A673 (cell line): ENCODE measurements at regions not wholly inside any gene's neighbourhood (a gene's known extent, or its start where the extent isn't known, plus 50 kb on each side); places are given as distances from the start of the nearest gene placed in this dataset.
A peak's percentile ranks its signal among the peaks of the same experiment; 100 is the strongest.

Experiments used
- BruUV-seq: library from RNA; stranded (reverse); fragments of 400-500 nt; replicated peaks from 2 replicates; lab custom pipeline; 2021; lab: Mats Ljungman, UMichigan
- CTCF ChIA-PET: fragments of 300-600 bp; sonication (Branson Sonifier 250); formaldehyde crosslinking; loops from one replicate; lab custom pipeline; 2022; ENCODE audit warnings: antibody characterized with exemption; lab: Charles Lee
- POLR2A ChIA-PET: fragments of 300-600 bp; sonication (Branson Sonifier 250); formaldehyde crosslinking; loops from one replicate; lab custom pipeline; 2022; ENCODE audit warnings: antibody characterized with exemption; ENCODE audit not compliant: low non-redundant PET; lab: Charles Lee
- DNase-seq: peaks from one replicate; pipeline ENCODE4 v3.0.0-alpha.2; 2015; ENCODE audit warnings: low spot score
- H3K27ac ChIP-seq: fragments of 200-600 bp; sonication (generic); 2 replicates; pipeline ENCODE4 v1.5.1; 2016; ENCODE audit warnings: mixed run types, low read depth, mild to moderate bottlenecking, mixed read lengths, antibody characterized with exemption, low read length; ENCODE audit not compliant: poor library complexity, severe bottlenecking
- H3K27me3 ChIP-seq: fragments of 200-600 bp; sonication (generic); replicated peaks from 2 replicates; pipeline ENCODE4 v1.6.1; 2017; ENCODE audit warnings: mixed run types, low read depth, mild to moderate bottlenecking, mixed read lengths, antibody characterized with exemption, low read length; ENCODE audit not compliant: insufficient read depth, poor library complexity
- H3K36me3 ChIP-seq: fragments of 200-600 bp; sonication (generic); 2 replicates; pipeline ENCODE4 v1.6.1; 2016; ENCODE audit warnings: mixed run types, mild to moderate bottlenecking, mixed read lengths, antibody characterized with exemption, low read length; ENCODE audit not compliant: insufficient read depth, poor library complexity, severe bottlenecking
- H3K4me1 ChIP-seq: fragments of 200-600 bp; sonication (generic); 2 replicates; pipeline ENCODE4 v1.6.1; 2017; ENCODE audit warnings: mixed run types, mild to moderate bottlenecking, mixed read lengths, antibody characterized with exemption, low read length; ENCODE audit not compliant: insufficient read depth, poor library complexity, severe bottlenecking
- H3K4me3 ChIP-seq: fragments of 200-600 bp; sonication (generic); 2 replicates; pipeline ENCODE4 v1.5.1; 2016; ENCODE audit warnings: low read depth, mixed run types, mild to moderate bottlenecking, mixed read lengths, low read length; ENCODE audit not compliant: poor library complexity, severe bottlenecking
- H3K9me3 ChIP-seq: fragments of 200-600 bp; sonication (generic); 2 replicates; pipeline ENCODE4 v1.6.1; 2016; ENCODE audit warnings: mixed run types, low read depth, mild to moderate bottlenecking, mixed read lengths, antibody characterized with exemption, low read length; ENCODE audit not compliant: poor library complexity, severe bottlenecking
- CTCF ChIP-seq: fragments of 300-800, 200-600 bp; sonication (generic); conservative IDR thresholded peaks from 2 replicates; pipeline ENCODE4 v1.5.1; 2017; ENCODE audit warnings: low read depth, mild to moderate bottlenecking, antibody characterized with exemption, low read length, moderate library complexity, mixed read lengths
- EZH2 ChIP-seq: fragments of 200-600 bp; sonication (generic); IDR thresholded peaks from 2 replicates; pipeline ENCODE4 v1.6.1; 2017; ENCODE audit warnings: borderline replicate concordance, low read depth, mild to moderate bottlenecking, mixed read lengths, antibody characterized with exemption, low read length; ENCODE audit not compliant: poor library complexity, severe bottlenecking
- intact Hi-C: fragments of 100-400 bp; cut with micrococcal nuclease; formaldehyde crosslinking; loops from one replicate; pipeline ENCODE4 v1.10.0; 2022; ENCODE audit not compliant: unreplicated experiment

- Histone ChIP-seq H3K4me3 (no peak overlapping the region), H3K27me3 (no peaks in the 10 kb centered on the region), H3K4me1 (peaks cover 5% of the 10 kb centered on the region), H3K9me3 (peaks cover 3% of the 10 kb centered on the region), H3K36me3 (no peaks in the 10 kb centered on the region), H3K27ac (no peak overlapping the region)
- TF ChIP-seq CTCF (no peak), EZH2 (no peak)
- intact Hi-C loops = loop anchor here (5.0 kb wide), 2 partner anchors 312 to 362 kb away; no protein-coding TSS in a partner anchor
- ChIA-PET POLR2A (no interaction called here), CTCF (no interaction called here)
- no TSS peak for BruUV-seq
- DNase-seq = no peak
Measured at GRCh38 chr7:108974641-108975040, 405.0 kb downstream of the DNAJB9 start.

DNA sequence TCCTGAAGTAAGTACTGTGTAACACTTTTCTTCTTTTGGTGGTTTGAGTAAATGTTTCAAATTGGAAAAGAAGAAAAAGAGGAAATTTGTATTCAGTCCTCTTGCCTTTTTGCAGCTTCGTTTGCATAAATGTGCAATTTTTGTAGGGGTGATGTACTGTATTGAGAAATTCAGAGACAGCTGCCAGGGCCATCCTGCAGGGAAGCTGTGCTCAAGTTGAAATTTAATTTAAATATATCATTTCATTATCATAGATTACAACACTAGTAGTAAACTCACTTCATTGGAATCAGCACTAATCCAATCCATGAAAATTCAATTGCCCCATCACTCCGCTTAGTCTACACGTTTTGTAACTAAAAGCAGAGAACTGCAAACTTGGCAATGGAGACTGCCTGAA, 415.4 kb downstream of the DNAJB9 start:
- no TSS peak for BruUV-seq

DNA sequence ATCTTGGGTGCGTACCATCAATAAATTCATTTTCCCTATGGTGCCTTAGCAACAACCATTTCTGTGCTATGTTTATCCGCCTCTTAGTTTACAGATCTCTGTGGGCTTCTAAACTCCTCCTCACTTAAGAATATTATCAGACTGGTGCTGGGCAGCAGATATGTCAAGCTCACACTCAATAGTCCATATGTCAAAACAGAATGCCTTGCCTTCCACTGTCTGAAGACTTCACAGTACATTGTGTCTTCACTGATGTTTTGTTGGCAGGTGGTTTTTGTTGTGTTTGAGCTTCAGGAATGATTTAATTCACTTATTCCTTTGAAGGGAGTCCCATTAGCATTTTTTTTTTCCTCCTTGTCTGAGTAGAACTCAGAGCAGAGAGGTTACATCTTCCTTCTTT, 419.6 kb downstream of the DNAJB9 start:
- H3K4me3 ChIP-seq = no peak overlapping the region
- H3K36me3 ChIP-seq = no peaks in the 10 kb centered on the region
- no peaks in the 10 kb centered on the region for H3K9me3 ChIP-seq
- ChIA-PET CTCF (no interaction called here), POLR2A (no interaction called here)
- H3K27ac ChIP-seq = no peak overlapping the region
- no peaks in the 10 kb centered on the region for H3K27me3 ChIP-seq
- intact Hi-C loops = no loop called here
- TF ChIP-seq EZH2 = no peak
- TF ChIP-seq CTCF = no peak
- BruUV-seq = no TSS peak
- no peak for DNase-seq
- H3K4me1 ChIP-seq = peaks cover 4% of the 10 kb centered on the region

More for the DNA sequence above, 415.4 kb downstream of the DNAJB9 start:
- ChIA-PET CTCF (no interaction called here), POLR2A (no interaction called here)
- H3K27me3 ChIP-seq = no peaks in the 10 kb centered on the region
- DNase-seq = peak; percentile 18
- H3K9me3 ChIP-seq = no peaks in the 10 kb centered on the region
- H3K27ac ChIP-seq = no peak overlapping the region
- intact Hi-C loops = no loop called here
- no peak overlapping the region for H3K4me3 ChIP-seq
- H3K4me1 ChIP-seq = peaks cover 4% of the 10 kb centered on the region
- H3K36me3 ChIP-seq = no peaks in the 10 kb centered on the region
- TF ChIP-seq EZH2 (no peak), CTCF (no peak)
